Stomach (tissue), 8 donors: ENCODE measurements at regions not wholly inside any gene's neighbourhood (a gene's known extent, or its start where the extent isn't known, plus 50 kb on each side); places are given as distances from the start of the nearest gene placed in this dataset.

Experiments
- DNase-seq, 2 donors: peaks; one replicate each; pipeline versions ENCODE4 v3.0.0 to v3.0.0-alpha.2; 2013 to 2019
- H3K27ac ChIP-seq, 5 donors: fragments of 200-600 bp in 4 of 5; sonication (generic) in 4 of 5; one replicate each; pipeline ENCODE4 v1.5.1; 2013 to 2019; ENCODE audit warnings: mild to moderate bottlenecking in 1 of 5, moderate library complexity in 1 of 5
- H3K27me3 ChIP-seq, 3 donors: fragments of 200-600 bp; sonication (generic); one replicate each; pipeline ENCODE4 v1.5.1; 2017 to 2019; ENCODE audit warnings: mixed run types in 1 of 3
- H3K36me3 ChIP-seq, 4 donors: fragments of 200-600 bp; sonication (generic); 1 replicate in 3 of 4; 2 replicates in 1 of 4; pipeline ENCODE4 v1.5.1; 2016 to 2019
- H3K4me1 ChIP-seq, 4 donors: fragments of 200-600 bp; sonication (generic); one replicate each; pipeline ENCODE4 v1.5.1; 2016 to 2019
- H3K4me3 ChIP-seq, 4 donors: fragments of 200-600 bp; sonication (generic) in 3 of 4; one replicate each; pipeline ENCODE4 v1.5.1; 2016 to 2019; ENCODE audit warnings: mild to moderate bottlenecking in 1 of 4
- H3K9me3 ChIP-seq, 4 donors: fragments of 200-600 bp; sonication (generic); one replicate each; pipeline ENCODE4 v1.5.1; 2016 to 2019
- CTCF ChIP-seq, 7 experiments: fragments of 450-650 bp in 4 of 7; fragments of 200-600 bp in 3 of 7; sonication (generic) in 3 of 7; IDR thresholded peaks; one replicate each; pipeline ENCODE4 v1.5.1; 2016 to 2019; ENCODE audit warnings: antibody characterized with exemption in 7 of 7, control low read depth in 2 of 7, mild to moderate bottlenecking in 1 of 7
- EP300 ChIP-seq: sonication (generic); formaldehyde crosslinking; IDR thresholded peaks from one replicate; pipeline ENCODE4 v1.6.1; 2017; ENCODE audit warnings: antibody characterized with exemption
- POLR2A ChIP-seq, 4 donors: fragments of 450-650 bp; IDR thresholded peaks; one replicate each; pipeline ENCODE4 v1.6.1; 2016; ENCODE audit warnings: antibody characterized with exemption in 4 of 4, control low read depth in 2 of 4, mild to moderate bottlenecking in 1 of 4, moderate library complexity in 1 of 4
- POLR2AphosphoS5 ChIP-seq, 3 donors: sonication (generic); formaldehyde crosslinking; IDR thresholded peaks; one replicate each; pipeline ENCODE4 v1.6.1; 2016; ENCODE audit warnings: antibody characterized with exemption in 3 of 3
- WGBS, 5 donors: extraction: QIAGEN DNeasy Blood & Tissue Kit in 3 of 5; methylation state at CpG; one replicate each; pipeline versions ENCODE4 v1.1.5 to v1.1.7; 2013 to 2018; 5-methylcytosine and 5-hydroxymethylcytosine counted together
- intact Hi-C: fragments of 100-400 bp; cut with DNase I; formaldehyde crosslinking; loops from one replicate; pipeline ENCODE4 v1.15.1; 2023; ENCODE audit warnings: low total_unique reads
- donor health status: healthy with polysubstance abuse.
- donor health status: Bipolar disorder and iron deficiency.
- donor health status: healthy.

GRCh38 chr1:110765640-110766335 lies 91.0 kb upstream of the KCNA3 start:
- peak in 5 of 7 experiments; percentile 57 to 74 (median 67) for TF ChIP-seq CTCF (IDR thresholded peaks at IDR 0.05)
- TF ChIP-seq POLR2AphosphoS5 (IDR thresholded peaks at IDR 0.05): no peak
- Histone ChIP-seq H3K27me3 (peaks cover 0 to 45% (median 4%) of the 10 kb centered on the region in 3 donors), H3K4me3 (no peak overlapping the region), H3K4me1 (no peaks in the 10 kb centered on the region), H3K36me3 (no peaks in the 10 kb centered on the region), H3K27ac (no peak overlapping the region), H3K9me3 (no peaks in the 10 kb centered on the region)
- intact Hi-C loops: loop anchor here (5.0 kb wide), 1 partner anchor 133 kb away; no protein-coding TSS in a partner anchor
- WGBS, 5 donors: 15 to 23% (median 18%) methylated on average over 5 of the region's 5 CpGs
- DNase-seq: peak in 1 of 2 donors; percentile 73

GRCh38 chr1:110763149-110763548 lies 88.4 kb upstream of the KCNA3 start:
- no peaks in the 10 kb centered on the region for H3K9me3 ChIP-seq
- no peak for DNase-seq
- TF ChIP-seq POLR2A (IDR thresholded peaks at IDR 0.05) (no peak), POLR2AphosphoS5 (IDR thresholded peaks at IDR 0.05) (no peak), EP300 (no peak), CTCF (IDR thresholded peaks at IDR 0.05) (no peak)
- no peak overlapping the region for H3K4me3 ChIP-seq
- WGBS, 5 donors: 71 to 76% (median 75%) methylated on average over 4 of the region's 4 CpGs
- H3K27ac ChIP-seq: no peak overlapping the region
- peaks cover 0 to 58% (median 4%) of the 10 kb centered on the region in 3 donors for H3K27me3 ChIP-seq
- intact Hi-C loops: no loop called here
- H3K4me1 ChIP-seq: no peaks in the 10 kb centered on the region
- H3K36me3 ChIP-seq: no peaks in the 10 kb centered on the region

- 63 to 64% (median 64%) methylated on average over 2 of the region's 2 CpGs for WGBS, 5 donors
- intact Hi-C loops: no loop called here
- H3K27ac ChIP-seq: no peak overlapping the region
Observed at GRCh38 chr1:110760321-110760720, 85.6 kb upstream of the KCNA3 start.

GRCh38 chr1:110756506-110756905 lies 81.8 kb upstream of the KCNA3 start:
- DNase-seq: peak in 1 of 2 donors; percentile 10
- intact Hi-C loops: no loop called here
- WGBS, 5 donors: 56 to 84% (median 80%) methylated on average over 1 of the region's 1 CpG

More at GRCh38 chr1:110760321-110760720, 85.6 kb upstream of the KCNA3 start:
- Histone ChIP-seq H3K4me3 (no peak overlapping the region), H3K27me3 (peaks cover 0 to 70% (median 0%) of the 10 kb centered on the region in 3 donors), H3K4me1 (no peaks in the 10 kb centered on the region), H3K36me3 (no peaks in the 10 kb centered on the region), H3K9me3 (no peaks in the 10 kb centered on the region)
- DNase-seq: no peak
- TF ChIP-seq EP300 (no peak), POLR2A (IDR thresholded peaks at IDR 0.05) (no peak), CTCF (IDR thresholded peaks at IDR 0.05) (no peak), POLR2AphosphoS5 (IDR thresholded peaks at IDR 0.05) (no peak)

More at GRCh38 chr1:110756506-110756905, 81.8 kb upstream of the KCNA3 start:
- no peaks in the 10 kb centered on the region for H3K4me1 ChIP-seq
- TF ChIP-seq POLR2A (IDR thresholded peaks at IDR 0.05) (no peak), EP300 (no peak), POLR2AphosphoS5 (IDR thresholded peaks at IDR 0.05) (no peak), CTCF (IDR thresholded peaks at IDR 0.05) (no peak)
- H3K27ac ChIP-seq: no peak overlapping the region
- H3K4me3 ChIP-seq: no peak overlapping the region
- peaks cover 0 to 58% (median 0%) of the 10 kb centered on the region in 3 donors for H3K27me3 ChIP-seq
- H3K36me3 ChIP-seq: no peaks in the 10 kb centered on the region
- no peaks in the 10 kb centered on the region for H3K9me3 ChIP-seq
